Neural cell (in vitro differentiated cells): ENCODE measurements at regions not wholly inside any gene's neighbourhood (a gene's known extent, or its start where the extent isn't known, plus 50 kb on each side); places are given as distances from the start of the nearest gene placed in this dataset.

Experiments
- H2AFZ ChIP-seq: fragments of 200-600, 300-800 bp; sonication (generic), shearing (Covaris generic); 2 replicates; pipeline ENCODE4 v1.6.0; 2014; ENCODE audit warnings: low read depth, mild to moderate bottlenecking, antibody characterized with exemption, low read length, moderate library complexity
- H3F3A ChIP-seq: fragments of 200-600 bp; shearing (Covaris generic); 2 replicates; pipeline ENCODE4 v1.6.1; 2016; ENCODE audit warnings: mild to moderate bottlenecking, moderate library complexity, mixed read lengths, antibody characterized with exemption, low read length; ENCODE audit not compliant: insufficient read depth, poor library complexity, severe bottlenecking
- H3K27ac ChIP-seq: fragments of 200-600, 300-800 bp; sonication (generic), shearing (Covaris generic); 2 replicates; pipeline ENCODE4 v1.5.1; 2014; ENCODE audit warnings: mild to moderate bottlenecking, low read length, moderate library complexity
- H3K27me3 ChIP-seq: fragments of 300-800, 200-600 bp; sonication (generic), shearing (Covaris generic); 2 replicates; pipeline ENCODE4 v1.6.0; 2014; ENCODE audit warnings: mild to moderate bottlenecking, low read depth, low read length, moderate library complexity; ENCODE audit not compliant: insufficient read depth
- H3K36me3 ChIP-seq: fragments of 300-800, 200-600 bp; sonication (generic), shearing (Covaris generic); 2 replicates; pipeline ENCODE4 v1.5.1; 2014; ENCODE audit warnings: mild to moderate bottlenecking, antibody characterized with exemption, low read length, moderate library complexity; ENCODE audit not compliant: insufficient read depth
- H3K4me2 ChIP-seq: fragments of 300-800, 200-600 bp; sonication (generic), shearing (Covaris generic); 2 replicates; pipeline ENCODE4 v1.6.0; 2014; ENCODE audit warnings: mild to moderate bottlenecking, low read length
- H3K4me3 ChIP-seq: fragments of 300-800, 200-600 bp; sonication (generic), shearing (Covaris generic); 2 replicates; pipeline ENCODE4 v1.5.1; 2014; ENCODE audit warnings: mild to moderate bottlenecking, low read length, moderate library complexity
- H3K79me2 ChIP-seq: fragments of 200-600 bp; shearing (Covaris generic); replicated peaks from 2 replicates; pipeline ENCODE4 v1.6.0; 2014; ENCODE audit warnings: mild to moderate bottlenecking, low read length, moderate library complexity; ENCODE audit not compliant: insufficient read depth
- H3K9ac ChIP-seq: fragments of 300-800, 200-600 bp; sonication (generic), shearing (Covaris generic); 2 replicates; pipeline ENCODE4 v1.6.1; 2016; ENCODE audit warnings: mild to moderate bottlenecking, low read length, mixed read lengths
- H3K9me2 ChIP-seq: fragments of 200-600 bp; shearing (Covaris generic); 2 replicates; pipeline ENCODE4 v1.6.1; 2016; ENCODE audit warnings: mild to moderate bottlenecking, low read length, mixed read lengths; ENCODE audit not compliant: insufficient read depth
- H3K9me3 ChIP-seq: fragments of 200-600, 300-800 bp; sonication (generic), shearing (Covaris generic); 2 replicates; pipeline ENCODE4 v1.6.1; 2016; ENCODE audit warnings: mild to moderate bottlenecking, mixed run types, low read length, moderate library complexity, mixed read lengths
- H4K20me1 ChIP-seq: fragments of 200-600 bp; shearing (Covaris generic); 2 replicates; pipeline ENCODE4 v1.6.1; 2016; ENCODE audit warnings: mild to moderate bottlenecking, mixed run types; ENCODE audit not compliant: insufficient read depth
- EP300 ChIP-seq: fragments of 450-650 bp; conservative IDR thresholded peaks from 2 replicates; pipeline ENCODE4 v1.6.1; 2014; ENCODE audit warnings: antibody characterized with exemption, mild to moderate bottlenecking, moderate library complexity; ENCODE audit not compliant: poor library complexity, severe bottlenecking
- EZH2 ChIP-seq: fragments of 200-600, 300-800 bp; shearing (Covaris generic), sonication (generic); IDR thresholded peaks from 2 replicates; pipeline ENCODE4 v1.6.1; 2014; ENCODE audit warnings: antibody characterized with exemption, low read length, borderline replicate concordance, mild to moderate bottlenecking; ENCODE audit not compliant: insufficient read depth, poor library complexity, severe bottlenecking
- MXI1 ChIP-seq: fragments of 450-650 bp; conservative IDR thresholded peaks from 2 replicates; pipeline ENCODE4 v1.6.1; 2014; ENCODE audit warnings: antibody characterized with exemption, mild to moderate bottlenecking; ENCODE audit not compliant: poor library complexity, severe bottlenecking
- POLR2AphosphoS5 ChIP-seq: IDR thresholded peaks from 2 replicates; pipeline ENCODE4 v1.6.1; 2012
- RAD21 ChIP-seq: fragments of 450-650 bp; conservative IDR thresholded peaks from 2 replicates; pipeline ENCODE4 v1.6.1; 2014; ENCODE audit warnings: antibody characterized with exemption, mild to moderate bottlenecking, moderate library complexity
- SMC3 ChIP-seq: fragments of 450-650 bp; conservative IDR thresholded peaks from 2 replicates; pipeline ENCODE4 v1.6.1; 2014; ENCODE audit warnings: antibody characterized with exemption, mild to moderate bottlenecking, moderate library complexity; ENCODE audit not compliant: poor library complexity
- TAF1 ChIP-seq: IDR thresholded peaks from 2 replicates; pipeline ENCODE4 v1.6.1; 2012; ENCODE audit warnings: low read depth
- TF ChIP-seq, protein P1 (sequence below): IDR thresholded peaks from 2 replicates; pipeline ENCODE4 v1.6.1; 2012; ENCODE audit warnings: borderline replicate concordance
- TF ChIP-seq, protein P2 (sequence below): fragments of 450-650 bp; IDR thresholded peaks from 2 replicates; pipeline ENCODE4 v1.5.1; 2014; ENCODE audit warnings: antibody characterized with exemption, mild to moderate bottlenecking, moderate library complexity; ENCODE audit not compliant: poor library complexity, severe bottlenecking

DNA sequence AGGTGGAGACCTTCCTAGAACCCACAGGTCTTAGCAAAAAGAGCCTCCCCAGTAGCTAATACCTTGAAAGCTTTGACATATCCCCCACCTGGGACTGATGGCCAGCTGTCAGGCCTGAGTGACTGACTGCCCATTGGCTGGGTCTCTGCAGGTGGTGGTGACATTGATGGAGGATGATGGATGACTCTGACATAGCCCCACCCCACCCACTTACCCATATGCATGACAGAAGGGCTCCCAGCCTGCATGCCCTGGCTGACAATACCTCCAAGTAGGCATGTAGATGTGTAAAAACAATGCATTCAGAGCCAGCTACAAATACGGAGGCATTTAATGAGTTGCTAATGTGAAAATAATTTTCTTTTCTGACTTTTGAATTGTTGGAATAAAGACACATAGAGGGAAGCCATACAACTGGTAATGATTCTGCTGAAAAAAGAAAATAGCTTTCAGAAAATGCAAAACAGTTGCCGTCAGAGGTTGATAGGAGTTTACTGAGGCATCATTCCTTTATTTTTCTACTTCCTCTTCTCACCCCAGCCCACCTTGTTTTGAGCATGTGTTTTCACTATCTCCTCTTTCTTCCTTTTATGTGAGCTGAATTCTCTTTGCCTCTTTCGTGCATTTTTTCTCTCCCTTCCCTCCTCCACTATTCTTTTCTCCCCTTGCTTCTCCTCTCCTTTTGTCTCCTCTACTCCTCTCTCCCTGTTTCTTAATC, 70.6 kb downstream of the OLIG3 start:
- no peak overlapping the region for H3K4me2 ChIP-seq
- no peak overlapping the region for H3K4me3 ChIP-seq
- no peaks in the 10 kb centered on the region for H3K36me3 ChIP-seq
- no peaks in the 10 kb centered on the region for H4K20me1 ChIP-seq
- no peaks in the 10 kb centered on the region for H3K79me2 ChIP-seq
- H3K9me2 ChIP-seq: no peaks in the 10 kb centered on the region
- no peaks in the 10 kb centered on the region for H3K9me3 ChIP-seq
- H3K27ac ChIP-seq: no peak overlapping the region
- no peak overlapping the region for H2AFZ ChIP-seq
- no peak overlapping the region for H3K9ac ChIP-seq
- no peak for TF ChIP-seq EP300
- no peak for TF ChIP-seq POLR2AphosphoS5
- TF ChIP-seq EZH2: no peak
- no peak for TF ChIP-seq SMC3
- no peak for TF ChIP-seq TAF1
- H3F3A ChIP-seq: no peaks in the 10 kb centered on the region
- H3K27me3 ChIP-seq: no peaks in the 10 kb centered on the region

DNA sequence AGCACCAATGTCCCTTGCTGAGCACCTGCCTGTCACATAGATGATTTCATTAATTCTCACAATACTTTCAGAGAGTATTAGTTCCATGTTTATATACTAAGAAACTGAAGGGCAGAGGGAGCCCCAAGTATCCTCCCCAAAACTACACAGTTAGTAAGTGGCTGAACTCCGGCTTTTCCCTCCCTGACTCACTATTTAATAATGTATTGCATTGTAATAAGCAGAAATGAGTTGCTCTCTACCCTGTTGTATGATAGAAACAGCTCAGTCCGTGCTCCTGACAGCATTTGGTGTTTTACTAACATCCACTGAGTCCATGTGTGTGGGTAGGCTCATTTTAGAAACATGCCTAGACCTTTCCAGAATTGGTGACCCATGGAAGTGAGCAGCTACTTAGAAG, 76.8 kb downstream of the OLIG3 start:
- no peaks in the 10 kb centered on the region for H3K9me2 ChIP-seq
- no peaks in the 10 kb centered on the region for H3F3A ChIP-seq
- H3K9me3 ChIP-seq: no peaks in the 10 kb centered on the region
- no peaks in the 10 kb centered on the region for H3K27me3 ChIP-seq
- H3K4me3 ChIP-seq: no peak overlapping the region
- H3K4me2 ChIP-seq: no peak overlapping the region
- H2AFZ ChIP-seq: no peak overlapping the region
- H3K79me2 ChIP-seq: no peaks in the 10 kb centered on the region
- no peaks in the 10 kb centered on the region for H4K20me1 ChIP-seq
- H3K27ac ChIP-seq: no peak overlapping the region
- H3K9ac ChIP-seq: no peak overlapping the region
- TF ChIP-seq, protein P1, sequence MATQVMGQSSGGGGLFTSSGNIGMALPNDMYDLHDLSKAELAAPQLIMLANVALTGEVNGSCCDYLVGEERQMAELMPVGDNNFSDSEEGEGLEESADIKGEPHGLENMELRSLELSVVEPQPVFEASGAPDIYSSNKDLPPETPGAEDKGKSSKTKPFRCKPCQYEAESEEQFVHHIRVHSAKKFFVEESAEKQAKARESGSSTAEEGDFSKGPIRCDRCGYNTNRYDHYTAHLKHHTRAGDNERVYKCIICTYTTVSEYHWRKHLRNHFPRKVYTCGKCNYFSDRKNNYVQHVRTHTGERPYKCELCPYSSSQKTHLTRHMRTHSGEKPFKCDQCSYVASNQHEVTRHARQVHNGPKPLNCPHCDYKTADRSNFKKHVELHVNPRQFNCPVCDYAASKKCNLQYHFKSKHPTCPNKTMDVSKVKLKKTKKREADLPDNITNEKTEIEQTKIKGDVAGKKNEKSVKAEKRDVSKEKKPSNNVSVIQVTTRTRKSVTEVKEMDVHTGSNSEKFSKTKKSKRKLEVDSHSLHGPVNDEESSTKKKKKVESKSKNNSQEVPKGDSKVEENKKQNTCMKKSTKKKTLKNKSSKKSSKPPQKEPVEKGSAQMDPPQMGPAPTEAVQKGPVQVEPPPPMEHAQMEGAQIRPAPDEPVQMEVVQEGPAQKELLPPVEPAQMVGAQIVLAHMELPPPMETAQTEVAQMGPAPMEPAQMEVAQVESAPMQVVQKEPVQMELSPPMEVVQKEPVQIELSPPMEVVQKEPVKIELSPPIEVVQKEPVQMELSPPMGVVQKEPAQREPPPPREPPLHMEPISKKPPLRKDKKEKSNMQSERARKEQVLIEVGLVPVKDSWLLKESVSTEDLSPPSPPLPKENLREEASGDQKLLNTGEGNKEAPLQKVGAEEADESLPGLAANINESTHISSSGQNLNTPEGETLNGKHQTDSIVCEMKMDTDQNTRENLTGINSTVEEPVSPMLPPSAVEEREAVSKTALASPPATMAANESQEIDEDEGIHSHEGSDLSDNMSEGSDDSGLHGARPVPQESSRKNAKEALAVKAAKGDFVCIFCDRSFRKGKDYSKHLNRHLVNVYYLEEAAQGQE: no peak
- no peak for TF ChIP-seq RAD21
- TF ChIP-seq POLR2AphosphoS5: no peak
- no peak for TF ChIP-seq MXI1
- no peak for TF ChIP-seq EP300
- TF ChIP-seq, protein P2, sequence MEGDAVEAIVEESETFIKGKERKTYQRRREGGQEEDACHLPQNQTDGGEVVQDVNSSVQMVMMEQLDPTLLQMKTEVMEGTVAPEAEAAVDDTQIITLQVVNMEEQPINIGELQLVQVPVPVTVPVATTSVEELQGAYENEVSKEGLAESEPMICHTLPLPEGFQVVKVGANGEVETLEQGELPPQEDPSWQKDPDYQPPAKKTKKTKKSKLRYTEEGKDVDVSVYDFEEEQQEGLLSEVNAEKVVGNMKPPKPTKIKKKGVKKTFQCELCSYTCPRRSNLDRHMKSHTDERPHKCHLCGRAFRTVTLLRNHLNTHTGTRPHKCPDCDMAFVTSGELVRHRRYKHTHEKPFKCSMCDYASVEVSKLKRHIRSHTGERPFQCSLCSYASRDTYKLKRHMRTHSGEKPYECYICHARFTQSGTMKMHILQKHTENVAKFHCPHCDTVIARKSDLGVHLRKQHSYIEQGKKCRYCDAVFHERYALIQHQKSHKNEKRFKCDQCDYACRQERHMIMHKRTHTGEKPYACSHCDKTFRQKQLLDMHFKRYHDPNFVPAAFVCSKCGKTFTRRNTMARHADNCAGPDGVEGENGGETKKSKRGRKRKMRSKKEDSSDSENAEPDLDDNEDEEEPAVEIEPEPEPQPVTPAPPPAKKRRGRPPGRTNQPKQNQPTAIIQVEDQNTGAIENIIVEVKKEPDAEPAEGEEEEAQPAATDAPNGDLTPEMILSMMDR: no peak
- no peak for TF ChIP-seq TAF1
- no peaks in the 10 kb centered on the region for H3K36me3 ChIP-seq
